NCI-H345 treated with DMSO at 0.1 percent for 48 hours (cell line): ENCODE measurements at regions not wholly inside any gene's neighbourhood (a gene's known extent, or its start where the extent isn't known, plus 50 kb on each side); places are given as distances from the start of the nearest gene placed in this dataset.
"Not testable (repeated sequence)": the region's sequence is repeated elsewhere in the genome, so short reads cannot be mapped to it uniquely, and the experiment has no call there.

Experiments
- DNase-seq: peaks from one replicate; lab custom pipeline; 2025; ENCODE audit not compliant: unreplicated experiment; lab: John Stamatoyannopoulos, UW

DNA sequence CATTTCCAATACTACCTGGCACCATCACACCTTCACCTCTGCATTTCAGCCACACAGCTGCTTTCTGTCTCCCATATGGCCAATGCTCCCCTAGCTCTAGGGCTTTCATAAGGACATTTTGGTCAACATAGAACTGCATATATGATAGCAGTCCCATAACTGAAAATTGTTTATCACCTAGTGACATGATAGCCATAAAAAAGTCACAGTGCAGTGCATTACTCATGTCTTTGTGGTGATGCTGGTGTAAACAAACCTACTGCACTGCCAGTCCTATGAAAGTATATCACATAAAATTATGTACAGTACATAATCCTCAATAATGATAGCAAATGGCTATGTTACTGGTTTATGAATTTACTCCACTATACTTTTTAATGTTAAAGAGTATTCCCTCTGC is 221.0 kb downstream of the NAF1 start:
- no peak for DNase-seq

DNA sequence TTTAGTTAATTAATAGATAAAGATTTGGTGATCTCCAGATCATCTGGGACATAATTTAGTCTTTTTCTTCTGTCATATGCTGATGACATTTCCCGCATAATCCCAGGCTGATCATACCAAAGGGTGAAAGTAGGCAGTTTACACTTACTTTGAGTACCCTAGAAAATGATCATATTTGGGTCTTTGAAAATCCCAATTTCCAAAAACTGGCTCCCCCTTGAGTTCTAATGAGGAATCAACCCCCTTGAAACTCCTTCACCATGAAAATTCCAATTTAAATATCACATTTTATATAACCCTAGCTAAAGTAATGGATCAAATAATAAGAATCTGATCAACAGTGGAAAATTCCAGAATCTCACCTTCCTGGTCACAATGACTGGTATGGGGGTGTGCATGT is 223.4 kb downstream of the NAF1 start:
- DNase-seq, result no peak

DNA sequence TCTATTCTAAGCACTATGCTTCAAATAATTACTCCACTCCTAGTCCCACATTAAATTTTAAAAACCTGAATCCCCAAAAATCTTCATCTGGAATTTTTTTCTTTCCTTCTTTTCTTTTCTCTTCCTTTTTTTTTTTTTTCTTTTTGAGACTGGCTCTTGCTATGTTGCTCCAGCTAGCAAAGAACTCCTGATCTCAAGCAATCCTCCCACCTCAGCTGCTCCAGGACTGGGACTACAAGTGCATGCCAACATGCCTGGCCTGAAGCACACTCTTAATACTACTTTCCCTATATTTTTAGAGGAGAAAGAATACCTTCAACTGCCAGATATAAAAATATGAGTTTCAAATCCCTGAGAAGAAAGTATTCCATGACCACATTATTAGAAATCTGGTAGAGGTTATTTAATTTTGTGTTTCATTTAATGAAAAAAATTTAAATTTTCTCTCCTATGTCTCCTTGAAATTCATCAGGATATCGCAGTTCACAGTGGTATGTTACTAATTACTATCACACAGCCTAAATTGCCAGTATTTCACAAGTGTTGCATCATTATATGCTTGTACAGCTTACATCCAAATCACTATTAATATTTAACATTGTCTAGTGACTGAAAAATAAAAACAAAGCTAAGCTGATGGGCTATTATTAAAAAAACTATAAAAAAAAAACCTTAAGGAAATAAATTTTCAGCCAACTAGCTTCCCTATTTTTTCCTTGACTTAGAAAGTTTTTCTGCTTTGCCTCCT is 227.8 kb downstream of the NAF1 start:
- no peak for DNase-seq

DNA sequence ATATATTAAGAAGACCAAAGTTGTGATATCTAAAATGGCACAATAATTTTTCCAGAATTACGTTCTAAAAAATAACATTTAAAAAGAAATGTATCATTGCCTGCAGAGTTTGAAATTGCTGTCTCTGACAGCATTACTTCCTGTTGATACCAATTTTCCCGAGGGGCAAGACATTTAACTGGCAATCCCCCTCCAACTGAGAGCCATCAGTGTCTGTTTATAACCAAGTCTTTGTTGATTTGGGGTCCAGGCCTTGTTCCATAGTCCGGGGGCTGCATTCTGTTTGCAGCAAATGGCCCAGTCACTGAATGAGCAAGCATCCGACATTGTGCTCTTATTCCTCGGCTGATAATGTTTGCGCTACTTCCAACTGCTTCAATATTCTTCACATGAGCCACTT is 231.5 kb downstream of the NAF1 start:
- DNase-seq, result no peak

DNA sequence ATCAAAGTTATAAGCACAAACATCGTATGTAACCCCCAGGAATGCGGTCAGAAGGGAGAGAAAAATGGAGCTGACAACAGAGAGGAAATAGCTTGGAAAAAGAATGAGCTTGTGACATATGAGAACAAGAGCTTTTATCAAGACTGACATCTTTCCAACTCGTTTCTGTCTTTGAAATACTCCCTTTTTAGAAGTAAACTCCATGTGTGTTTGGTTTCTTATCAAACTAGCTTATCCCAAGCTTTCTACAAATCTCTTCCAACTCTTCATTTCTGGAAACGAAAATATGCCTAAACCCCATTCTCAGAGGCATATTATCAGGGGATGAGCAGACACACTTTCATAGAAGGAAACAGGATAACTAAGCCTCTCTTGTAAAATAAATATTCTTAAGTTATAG is 235.4 kb downstream of the NAF1 start:
- no peak for DNase-seq

DNA sequence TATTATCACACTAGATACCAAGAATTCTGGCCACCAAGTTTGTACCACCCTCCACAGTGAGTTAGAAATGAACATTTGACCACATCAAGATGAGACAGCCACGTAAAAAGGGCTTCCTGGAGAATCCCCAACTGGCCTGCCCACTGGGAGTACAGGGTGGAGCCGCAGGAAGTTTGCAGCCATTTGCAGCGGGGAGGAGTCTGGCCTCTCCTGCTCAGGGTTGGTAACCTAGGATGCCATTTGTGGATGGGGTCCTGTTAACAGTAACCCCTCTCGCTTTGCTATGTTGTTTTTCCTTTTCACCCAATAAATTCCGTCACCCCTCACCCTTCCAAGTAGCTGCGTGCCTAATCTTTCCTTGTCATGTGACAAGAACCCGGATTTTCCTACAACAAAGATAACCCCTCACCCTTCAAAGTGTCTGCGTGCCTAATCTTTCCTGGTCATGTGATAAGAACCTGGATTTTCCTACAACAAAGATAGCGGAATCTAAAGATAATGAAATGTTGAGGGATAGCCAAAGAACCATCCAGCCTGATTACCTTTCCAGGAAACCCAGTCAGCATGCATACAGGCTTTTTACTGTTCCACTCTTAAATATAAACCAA is 245.4 kb downstream of the NAF1 start:
- no peak for DNase-seq

DNA sequence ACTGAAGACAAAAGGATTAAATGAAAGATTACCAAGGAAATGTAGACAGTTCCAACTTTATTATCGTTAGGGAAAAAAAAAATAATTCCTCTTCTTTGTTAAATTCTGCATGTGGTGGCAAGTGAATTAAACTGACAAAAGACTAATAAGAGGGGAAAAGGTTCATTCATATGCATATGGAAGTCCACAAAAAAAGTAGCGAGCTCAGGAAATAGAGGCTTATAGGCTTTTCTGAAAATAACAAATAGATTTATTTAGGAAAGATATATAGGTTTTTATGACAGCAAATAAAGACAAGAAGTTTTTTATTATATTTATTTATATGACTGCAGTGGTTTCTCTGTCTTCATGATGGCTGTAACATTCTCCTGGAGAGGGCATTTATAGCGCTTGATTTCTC is 246.0 kb downstream of the NAF1 start:
- DNase-seq, result no peak

DNA sequence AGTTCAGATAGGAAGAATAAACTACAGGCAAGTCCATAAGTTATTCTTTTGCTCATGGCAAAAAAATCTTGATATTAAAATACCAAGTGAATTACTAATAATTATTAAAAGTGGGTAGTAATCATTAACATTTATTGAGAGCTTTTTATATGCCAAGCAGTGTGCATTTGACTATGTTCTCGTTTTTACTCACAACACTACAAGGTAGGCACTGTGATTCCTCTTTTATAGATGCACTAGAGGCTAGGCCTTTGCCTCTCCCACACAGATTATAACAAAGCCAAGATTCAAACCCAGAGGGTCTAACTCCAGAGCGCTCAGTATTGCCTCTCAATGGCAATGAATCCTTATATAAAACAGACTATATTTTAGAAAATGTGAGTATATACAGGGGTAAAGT is 254.2 kb downstream of the NAF1 start:
- no peak for DNase-seq

DNA sequence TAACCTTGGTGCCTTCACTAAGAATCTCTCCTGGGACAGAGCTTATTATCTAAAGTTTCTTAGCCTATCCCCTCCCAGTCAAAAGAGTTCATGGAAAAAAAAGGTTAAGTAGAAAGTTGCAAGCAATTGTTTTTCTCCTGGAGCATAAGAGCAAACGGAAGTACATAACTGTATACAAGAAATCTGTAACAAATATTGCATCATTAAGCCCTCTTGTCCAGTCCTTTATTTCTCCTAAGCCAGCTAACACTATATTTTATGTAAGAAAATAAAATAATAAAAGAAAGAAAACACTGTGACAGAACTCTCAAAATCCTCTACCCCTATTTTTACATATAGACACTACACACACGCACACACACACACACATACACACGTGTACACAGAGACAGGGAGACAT is 255.3 kb downstream of the NAF1 start:
- DNase-seq, result no peak

DNA sequence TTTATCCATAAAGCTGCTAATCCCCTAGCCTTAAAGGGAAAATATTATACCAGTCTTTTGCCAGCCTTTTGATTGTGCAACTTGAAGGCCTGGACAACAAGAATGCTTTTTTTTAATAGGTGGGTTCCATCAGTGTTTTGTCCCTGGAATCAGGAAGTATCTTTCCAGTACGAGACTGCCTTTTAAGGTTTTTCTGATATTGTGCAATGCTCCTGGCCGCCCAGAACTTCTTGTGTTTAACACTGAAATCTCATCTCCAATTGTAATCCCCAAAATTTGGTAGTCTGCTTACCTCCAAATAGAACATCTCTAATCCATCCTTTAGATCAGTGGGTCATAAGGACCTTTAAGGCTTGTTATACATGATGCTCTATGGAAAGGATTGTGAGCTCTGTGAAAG is 256.7 kb downstream of the NAF1 start:
- no peak for DNase-seq

DNA sequence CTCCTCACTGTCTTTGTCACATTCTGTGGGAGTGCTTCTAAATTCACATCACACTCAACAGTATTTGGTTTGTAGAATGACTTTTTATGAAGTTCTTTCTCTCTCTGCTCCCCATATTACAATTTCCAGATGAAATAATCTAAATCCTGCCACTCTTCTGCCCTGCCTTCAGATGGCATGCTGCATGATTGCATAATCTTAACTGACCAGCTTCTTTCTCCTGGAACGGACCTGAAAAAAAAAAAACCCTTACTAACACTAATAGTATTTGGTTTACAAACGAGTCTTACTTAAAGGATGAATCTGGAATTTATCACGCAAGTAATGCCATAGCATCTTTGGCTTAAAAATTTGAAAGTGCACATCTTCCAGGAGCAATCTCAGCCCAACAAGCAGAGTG is 272.3 kb downstream of the NAF1 start:
- DNase-seq, result no peak

DNA sequence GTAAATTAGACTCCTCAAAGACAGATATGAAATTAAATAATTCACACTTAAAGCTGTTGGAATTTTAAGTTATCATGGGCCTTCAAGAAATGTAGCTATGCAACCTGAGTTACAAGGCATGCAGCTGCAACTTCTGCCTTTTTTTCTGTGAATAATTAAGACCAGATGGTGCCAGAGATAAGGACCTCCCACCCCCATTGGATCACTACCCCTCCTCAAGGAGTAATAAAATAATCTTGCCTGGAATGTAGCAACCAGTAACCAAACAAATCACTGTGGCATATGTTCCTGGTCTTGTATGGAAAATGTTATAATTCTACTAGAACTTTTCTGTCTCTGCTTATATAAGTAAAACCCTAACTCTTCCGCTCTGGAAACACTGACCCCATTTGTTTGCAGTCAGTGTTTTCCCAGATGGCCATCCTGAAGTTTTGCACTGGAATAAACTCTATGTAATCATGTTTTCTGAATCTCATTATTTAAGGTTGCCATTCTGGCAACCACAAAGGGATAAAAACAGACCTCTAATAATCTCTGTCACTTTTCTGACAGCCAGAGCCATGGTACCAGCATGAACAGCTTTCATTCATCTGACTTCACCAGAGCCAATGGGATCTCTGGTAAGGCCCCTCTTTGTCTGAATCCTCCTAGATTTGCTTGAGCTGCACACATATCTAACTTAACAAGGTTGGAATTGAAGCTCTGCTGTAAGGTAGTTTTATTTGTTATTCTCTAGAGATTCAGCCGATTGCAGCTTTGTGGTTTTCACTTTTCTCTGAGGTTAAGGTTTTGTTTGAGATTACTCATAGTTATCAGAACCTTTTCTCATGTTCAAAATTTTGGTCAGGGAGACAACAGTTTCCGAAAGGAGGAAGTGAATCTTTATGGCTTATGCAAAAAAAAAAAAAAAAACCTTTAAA is 274.6 kb downstream of the NAF1 start:
- no peak for DNase-seq

DNA sequence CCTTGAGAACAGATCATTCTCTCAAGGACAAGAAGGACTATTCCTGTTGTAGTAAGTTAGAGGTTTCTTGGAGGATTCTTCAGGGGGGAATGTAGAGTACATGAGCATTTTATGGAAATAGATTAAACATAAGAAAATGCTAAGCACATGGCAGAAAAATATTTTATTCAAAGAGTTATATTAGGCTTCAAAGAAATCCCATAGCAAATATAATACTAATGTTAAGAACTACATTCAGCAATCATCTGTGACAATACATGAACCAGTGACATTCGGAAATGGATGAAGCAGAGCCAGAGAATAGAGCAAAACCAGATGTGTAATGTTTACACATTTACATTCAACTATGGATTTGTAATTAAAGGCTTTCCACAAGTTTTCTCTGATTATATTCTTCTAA is 288.6 kb downstream of the NAF1 start:
- no peak for DNase-seq

DNA sequence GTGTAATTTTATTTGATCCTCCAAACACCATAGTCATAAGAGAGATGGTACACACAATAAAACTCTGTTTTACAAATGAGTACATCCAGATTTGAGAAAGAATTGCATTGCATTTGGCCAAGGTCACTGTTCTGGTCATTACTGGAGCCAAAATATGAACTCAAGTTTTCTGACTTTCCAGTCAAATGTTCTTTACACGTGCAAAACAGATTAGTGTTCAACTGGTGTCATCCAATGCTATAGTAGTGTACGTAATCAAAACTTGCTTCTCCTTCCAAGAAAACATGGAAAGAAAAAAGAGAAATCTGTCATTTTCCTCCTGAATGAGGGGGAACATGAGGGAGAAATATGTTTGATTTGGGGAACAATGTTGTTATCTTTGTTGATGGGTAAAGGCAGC is 291.9 kb downstream of the NAF1 start:
- no peak for DNase-seq

DNA sequence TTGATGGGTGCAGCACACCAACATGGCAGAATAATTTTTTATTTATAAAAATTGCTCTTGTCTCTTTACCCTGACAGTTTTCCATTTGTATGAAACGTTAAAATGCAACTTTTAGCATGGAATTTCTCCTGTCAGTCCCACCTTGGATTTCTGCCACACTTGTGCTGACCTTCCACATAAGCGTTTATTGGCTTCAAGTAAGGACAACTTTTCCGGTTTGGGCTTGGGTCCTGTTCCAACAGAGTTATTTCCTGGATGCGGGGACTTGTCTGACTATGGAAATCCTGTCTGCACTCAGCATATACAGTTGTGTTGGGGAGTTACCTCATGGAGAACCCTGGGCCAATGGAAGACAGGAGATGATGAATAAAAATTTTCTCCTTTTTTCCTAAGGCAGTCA is 294.7 kb downstream of the NAF1 start:
- DNase-seq, result no peak

DNA sequence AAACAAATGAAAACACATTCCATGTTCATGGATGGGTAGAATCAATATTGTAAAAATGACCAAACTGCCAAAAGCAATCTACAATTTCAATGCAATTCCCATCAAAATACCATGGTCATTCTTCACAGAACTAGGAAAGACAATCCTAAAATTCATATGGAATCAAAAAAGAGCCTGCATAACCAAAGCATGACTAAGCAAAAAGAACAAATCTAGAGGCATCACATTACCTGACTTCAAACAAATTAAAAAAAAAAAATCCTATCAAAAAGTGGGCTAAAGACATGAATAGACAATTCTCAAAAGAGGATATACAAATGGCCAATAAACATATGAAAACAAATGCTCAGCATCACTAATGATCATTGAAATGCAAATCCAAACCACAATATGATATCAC is 297.5 kb downstream of the NAF1 start:
- DNase-seq, result no peak

DNA sequence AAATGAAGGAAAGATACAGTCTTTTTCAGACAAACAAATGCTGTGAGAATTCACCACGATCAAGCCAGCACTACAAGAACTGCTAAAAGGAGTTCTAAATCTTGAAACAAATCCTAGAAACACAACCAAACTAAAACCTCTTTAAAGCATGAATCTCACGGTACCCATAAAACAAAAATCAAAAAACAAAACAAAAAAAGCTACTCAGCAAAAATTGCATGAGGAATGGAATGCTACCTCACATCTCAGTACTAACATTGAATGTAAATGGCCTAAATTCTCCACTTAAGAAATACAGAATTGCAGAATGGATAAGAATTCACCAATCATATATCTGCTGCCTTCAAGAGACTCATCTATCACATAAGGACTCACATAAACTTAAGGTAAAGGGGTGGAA is 300.1 kb downstream of the NAF1 start:
- no peak for DNase-seq

DNA sequence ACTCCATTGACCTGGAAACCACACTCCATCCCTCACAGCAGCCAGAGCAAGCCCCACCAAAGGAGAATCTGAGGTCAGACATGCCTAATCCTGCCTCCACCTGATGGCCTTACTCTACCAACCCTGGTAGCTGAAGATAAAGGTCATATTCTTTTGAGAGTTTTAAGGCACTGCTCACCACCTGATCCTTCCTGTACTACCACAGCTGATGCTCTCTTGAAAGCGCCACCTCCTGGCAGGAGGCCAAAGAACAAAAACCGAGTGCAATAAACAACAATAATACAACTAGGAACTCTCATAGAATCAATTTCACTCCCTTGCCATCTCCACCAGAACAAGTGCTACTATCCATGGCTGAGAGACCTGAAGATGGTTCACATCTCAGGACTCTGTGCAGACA is 301.6 kb downstream of the NAF1 start:
- DNase-seq, result no peak

DNA sequence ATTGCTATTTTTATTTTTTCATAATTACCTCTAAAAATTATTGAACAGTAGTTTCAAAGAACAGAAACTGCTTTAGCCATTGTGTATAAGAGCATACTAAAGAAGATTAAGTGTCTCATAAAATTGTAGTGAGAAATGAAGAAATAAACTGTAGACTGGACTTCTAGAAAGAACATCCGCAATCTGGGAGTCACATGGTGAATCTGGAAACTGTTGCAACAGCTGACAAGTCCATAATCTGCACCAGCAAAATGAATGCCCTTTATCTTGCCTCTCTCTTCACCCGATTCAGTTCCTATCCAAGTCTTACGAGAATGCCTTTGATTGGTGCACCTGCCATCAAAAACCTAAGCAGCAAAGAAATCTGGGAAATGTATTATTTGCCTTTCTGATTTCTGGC is 312.9 kb downstream of the NAF1 start:
- DNase-seq, result no peak

DNA sequence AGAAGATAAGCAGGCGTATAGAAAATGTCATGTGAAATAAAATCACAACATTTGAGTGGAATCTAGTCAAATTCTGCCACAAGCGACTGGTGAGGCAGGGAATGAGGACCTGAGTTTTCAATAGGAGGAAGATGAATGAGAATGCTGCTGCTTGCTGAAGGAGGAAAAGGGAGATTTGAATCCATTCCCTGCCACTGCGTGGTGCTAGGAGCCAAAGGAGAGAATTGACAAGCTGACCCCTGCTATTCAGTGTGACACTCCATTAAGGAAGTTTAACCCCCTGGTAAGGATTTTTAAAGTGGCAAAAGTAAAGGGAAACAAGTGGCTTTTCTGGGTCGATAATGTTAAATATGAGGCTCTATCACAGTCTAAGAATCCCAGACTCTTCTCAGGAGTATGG is 314.0 kb downstream of the NAF1 start:
- DNase-seq, result no peak

DNA sequence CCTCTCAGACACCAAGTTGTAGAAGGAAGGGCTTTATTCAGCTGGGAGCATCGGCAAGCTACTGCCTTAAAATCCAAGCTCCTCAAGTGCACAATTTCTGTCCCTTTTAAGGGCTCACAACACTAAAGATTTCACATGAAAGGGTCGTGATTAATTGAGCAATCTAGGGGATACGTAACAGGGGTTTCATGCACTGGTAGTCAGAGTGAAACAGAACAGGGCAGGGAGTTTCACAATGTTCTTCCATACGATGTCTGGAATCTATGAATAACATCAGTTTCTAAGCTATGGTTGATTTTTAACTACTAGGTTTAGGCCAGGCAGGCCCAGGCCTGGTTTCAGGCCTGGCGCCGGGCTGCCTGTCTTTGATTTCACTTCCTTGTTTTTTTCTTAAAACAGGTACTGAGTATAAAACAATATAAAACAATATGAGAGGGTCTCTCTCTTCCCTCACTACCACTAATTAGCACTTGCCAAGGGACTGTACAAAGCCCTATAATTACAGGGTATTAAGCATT is 315.4 kb downstream of the NAF1 start:
- not testable (repeated sequence) for DNase-seq

DNA sequence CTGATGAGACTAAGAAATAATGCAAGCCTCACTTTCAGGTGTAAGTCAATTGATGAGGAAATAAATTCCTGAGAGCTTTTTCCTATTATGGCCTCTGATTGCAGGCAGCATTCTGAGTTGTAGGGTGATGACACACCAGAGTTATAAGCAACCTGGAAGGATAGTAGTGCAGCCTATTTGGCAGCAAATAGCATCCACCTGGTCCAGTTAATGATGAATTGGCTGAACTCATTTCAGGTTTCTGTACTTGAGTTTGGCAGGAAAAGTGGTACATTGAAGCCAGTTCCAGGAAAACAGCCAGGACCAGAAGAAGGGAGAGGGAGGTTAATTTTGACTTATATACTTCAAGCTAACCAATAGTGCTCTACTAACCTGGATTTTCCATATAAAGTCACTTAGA is 316.8 kb downstream of the NAF1 start:
- DNase-seq, result no peak
